Hematopoietic multipotent progenitor cell treated with erythropoietin and hydrocortisone succinate and interleukin-3 and kit ligand, for 17 days (in vitro differentiated cells): ENCODE measurements at regions not wholly inside any gene's neighbourhood (a gene's known extent, or its start where the extent isn't known, plus 50 kb on each side); places are given as distances from the start of the nearest gene placed in this dataset.
"Not testable (repeated sequence)": the region's sequence is repeated elsewhere in the genome, so short reads cannot be mapped to it uniquely, and the experiment has no call there.

Experiments used
- DNase-seq: peaks from one replicate; pipeline ENCODE4 v3.0.0-alpha.2; 2015; ENCODE audit warnings: low spot score

DNA sequence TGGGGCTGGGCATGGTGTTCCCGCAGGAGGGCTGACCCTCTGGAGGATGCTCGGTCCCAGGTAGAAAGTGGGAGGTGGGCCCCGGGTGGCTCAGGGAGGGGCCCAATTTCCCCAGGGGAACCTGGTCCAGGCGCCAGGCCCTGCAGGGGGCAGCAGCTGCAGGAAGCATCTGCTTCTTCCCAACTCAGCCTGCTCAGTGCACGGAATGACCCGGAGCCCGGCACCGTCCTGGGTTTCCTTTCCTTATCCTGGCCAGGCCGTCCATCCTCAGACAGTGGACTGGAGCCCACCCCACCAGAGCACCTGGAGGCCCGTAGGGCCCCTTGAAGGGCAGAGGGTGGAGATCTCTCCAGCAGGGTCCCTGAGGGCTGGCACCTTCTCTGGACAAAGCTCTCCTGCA, 111.0 kb downstream of the TMEM121 start:
- not testable (repeated sequence) for DNase-seq

DNA sequence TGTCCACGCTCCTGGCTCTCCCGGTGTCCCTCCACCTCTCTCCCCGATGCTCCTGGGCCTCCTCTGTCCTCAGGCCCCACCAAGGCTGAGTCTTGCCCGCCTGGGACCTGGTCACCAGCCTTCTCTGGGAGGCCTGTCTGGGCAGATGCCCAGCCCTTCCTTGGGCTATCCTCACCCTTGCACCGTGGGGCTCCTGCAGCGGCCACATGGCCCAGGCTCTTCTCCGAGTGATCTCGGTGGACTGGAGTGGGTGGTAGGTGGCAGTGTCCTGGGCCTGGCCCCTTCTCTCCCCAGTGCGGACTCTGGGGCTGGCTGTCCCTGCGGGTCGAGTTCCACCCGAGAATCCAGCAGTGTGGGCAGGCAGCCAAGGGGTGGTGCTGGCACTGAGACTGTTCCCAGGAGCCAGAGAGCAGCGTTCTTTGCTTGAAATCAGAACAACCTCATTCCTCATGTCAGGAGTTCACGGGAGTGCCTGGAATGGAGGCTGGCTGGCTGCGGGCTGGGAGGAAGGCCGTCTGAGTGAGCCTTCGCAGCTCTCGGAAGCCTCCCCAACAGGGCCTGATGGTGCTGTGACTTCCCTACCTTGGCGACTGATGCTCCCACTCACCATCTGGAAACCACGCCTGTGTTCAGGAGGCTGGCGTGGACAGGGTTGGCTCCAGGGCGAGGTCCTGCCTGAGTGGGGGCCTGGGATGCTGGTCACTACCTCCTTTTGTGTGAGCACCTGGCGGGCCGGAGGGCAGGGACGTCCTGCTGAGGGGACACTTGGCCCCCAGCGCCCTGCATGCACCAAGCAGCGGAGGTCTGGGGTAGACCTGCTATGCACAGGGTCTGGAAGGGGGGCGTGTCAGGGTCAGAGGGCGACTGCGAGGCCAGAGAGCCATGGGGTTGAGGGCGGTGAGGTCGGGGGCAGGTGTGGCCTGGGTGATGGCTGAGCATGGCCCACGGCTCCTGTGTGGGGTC, 113.9 kb downstream of the TMEM121 start:
- DNase-seq: not testable (repeated sequence)

DNA sequence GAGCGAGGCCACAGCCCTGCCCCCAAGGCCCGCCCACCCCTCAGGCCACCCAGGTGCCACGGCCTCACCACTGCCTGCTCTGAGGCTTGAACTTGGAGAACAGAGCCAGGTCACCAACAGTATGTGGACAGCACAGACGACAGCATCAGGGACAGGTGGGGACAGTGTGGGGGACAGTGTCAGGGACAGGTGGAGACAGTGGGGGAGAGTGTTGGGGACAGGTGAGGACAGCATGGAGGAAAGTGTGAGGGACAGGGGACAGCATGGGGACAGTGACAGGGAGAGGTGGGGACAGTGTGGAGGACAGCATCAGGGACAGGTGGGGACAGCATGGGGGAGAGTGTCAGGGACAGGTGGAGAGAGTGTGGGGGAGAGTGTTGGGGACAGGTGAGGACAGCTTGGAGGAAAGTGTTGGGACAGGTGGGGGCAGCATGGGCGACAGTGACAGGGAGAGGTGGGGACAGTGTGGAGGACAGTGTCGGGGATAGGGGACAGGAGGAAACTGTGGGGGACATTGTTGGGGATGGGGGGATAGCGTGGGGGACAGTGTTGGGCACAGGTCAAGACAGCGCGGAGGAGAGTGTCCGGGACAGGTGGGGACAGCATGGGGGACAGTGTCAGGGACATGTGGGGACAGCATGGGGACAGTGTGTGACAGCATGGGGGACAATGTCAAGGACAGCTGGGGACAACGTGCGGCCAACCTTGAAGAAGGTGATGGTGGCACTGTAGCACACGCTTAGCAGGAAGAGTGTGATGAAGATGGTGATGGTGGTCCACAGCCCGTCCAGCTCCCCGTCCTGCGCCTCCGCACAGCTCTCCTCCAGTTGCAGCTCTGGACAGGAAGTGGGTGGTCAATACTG, 114.9 kb downstream of the TMEM121 start:
- no peak for DNase-seq

DNA sequence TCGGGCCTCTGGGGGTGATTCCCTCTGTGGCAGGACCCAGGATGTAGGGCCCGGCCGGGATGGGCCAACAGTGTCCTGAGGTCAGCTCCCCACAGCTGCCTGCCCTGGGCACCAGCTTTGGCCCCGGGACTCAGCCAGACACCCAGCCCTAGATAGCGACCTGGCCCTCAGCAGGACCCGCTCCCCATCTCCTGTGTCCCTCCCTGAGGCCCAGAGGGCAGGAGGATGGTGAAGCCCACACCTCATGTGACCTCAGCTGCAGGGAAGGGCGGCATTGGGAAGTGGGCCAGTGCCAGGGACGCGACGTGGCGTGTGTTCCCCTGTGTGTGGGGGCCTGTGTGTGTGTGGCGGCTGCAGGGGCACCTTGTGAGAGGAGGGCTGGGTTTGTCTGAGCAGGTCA, 115.6 kb downstream of the TMEM121 start:
- DNase-seq: not testable (repeated sequence)

DNA sequence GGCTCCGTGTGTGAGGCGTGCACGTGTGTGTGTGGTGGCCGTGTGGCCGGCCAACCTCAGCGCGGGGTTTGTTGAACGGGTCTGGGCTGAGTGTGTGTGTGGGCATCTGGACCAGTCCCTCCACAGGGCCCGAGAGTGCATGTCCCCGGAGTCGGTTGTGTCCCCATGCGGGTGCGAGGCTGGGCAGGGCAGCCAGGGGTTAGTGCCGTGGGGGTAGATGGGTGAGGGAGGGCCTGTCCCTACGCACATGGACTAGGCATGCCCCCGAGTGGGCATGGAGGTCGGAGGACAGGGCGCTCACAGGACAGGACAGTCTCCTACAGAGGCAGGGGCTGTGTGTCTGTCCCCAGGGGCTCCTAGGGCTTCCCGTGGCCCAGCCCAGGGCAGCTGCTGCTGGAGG, 116.1 kb downstream of the TMEM121 start:
- DNase-seq: not testable (repeated sequence)

DNA sequence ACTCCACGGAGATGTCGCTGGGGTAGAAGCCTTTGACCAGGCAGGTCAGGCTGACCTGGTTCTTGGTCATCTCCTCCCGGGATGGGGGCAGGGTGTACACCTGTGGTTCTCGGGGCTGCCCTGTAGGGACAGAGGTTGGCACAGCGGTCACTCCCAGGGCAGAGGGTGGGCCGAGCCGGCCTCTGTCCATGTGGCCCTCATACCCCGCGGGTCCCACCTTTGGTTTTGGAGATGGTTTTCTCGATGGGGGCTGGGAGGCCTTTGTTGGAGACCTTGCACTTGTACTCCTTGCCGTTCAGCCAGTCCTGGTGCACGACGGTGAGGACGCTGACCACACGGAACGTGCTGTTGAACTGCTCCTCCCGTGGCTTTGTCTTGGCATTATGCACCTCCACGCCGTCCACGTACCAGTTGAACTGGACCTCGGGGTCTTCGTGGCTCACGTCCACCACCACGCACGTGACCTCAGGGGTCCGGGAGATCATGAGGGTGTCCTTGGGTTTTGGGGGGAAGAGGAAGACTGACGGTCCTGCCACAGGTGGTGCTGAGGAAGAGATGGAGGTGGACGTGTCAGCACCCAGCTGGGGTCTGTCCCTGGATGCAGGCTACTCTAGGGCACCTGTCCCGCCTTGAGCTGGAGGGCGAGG, 117.1 kb downstream of the TMEM121 start:
- not testable (repeated sequence) for DNase-seq

DNA sequence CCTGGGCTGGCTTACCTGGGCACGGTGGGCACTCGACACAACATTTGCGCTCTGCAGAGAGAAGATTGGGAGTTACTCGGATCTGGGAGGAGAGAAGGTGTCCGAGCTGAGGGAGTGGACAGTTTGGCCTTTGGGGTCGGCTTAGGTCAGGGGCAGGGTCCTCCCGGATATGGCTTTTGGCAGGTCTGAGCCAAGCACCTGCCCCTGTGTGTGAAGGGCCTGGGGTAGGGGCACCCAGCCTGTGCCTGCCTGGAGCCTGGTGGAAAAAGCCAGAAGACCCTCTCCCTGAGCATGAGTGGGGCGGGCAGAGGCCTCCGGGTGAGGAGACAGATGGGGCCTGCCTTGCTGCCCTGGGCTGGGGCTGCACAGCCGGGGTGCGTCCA, 117.7 kb downstream of the TMEM121 start:
- not testable (repeated sequence) for DNase-seq

DNA sequence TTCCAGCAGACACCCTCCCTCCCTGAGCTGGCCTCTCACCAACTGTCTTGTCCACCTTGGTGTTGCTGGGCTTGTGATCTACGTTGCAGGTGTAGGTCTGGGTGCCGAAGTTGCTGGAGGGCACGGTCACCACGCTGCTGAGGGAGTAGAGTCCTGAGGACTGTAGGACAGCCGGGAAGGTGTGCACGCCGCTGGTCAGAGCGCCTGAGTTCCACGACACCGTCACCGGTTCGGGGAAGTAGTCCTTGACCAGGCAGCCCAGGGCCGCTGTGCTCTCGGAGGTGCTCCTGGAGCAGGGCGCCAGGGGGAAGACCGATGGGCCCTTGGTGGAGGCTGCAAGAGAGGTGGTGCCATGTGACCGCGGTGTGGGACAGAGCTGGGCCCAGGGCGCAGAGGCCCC, 118.1 kb downstream of the TMEM121 start:
- not testable (repeated sequence) for DNase-seq

DNA sequence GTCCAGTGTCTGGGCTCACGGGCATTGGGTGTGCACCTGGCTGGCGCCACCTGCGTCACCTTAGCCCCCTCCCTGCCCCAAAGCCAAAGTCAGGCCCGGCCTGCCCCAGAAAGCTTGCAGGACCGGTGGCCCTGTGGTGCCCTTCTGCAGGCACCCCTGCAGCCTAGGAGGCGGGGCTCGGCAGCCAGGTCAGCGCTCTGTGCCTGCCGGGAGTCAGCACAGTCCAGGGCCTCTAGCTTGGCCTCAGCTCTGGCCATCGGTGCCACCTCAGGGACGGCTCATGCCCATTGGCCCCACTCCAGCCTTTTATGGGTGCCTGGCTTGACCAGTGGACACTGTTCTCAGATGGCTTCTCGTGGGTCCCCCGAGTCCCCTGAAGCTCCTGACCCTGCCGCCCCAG, 118.5 kb downstream of the TMEM121 start:
- not testable (repeated sequence) for DNase-seq

DNA sequence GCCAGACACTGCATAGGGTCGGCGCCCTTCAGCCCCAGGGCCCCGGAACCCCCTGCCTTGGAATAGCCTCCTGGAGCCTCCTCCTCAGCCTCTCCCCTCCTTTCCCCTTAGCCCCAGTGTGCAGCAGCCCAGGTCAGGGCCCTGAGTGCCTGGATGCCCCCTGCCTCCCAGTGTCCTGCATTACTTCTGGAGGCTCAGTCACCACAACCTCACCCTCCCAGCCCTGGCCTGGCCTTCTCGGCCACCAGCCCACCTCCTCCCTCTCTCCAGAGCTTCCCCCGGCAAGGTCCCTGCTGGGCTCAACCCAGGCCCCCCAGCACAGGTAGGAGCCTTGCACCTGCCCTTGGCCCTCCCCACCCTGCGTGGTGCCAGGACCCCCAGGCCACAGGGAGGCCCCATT, 119.0 kb downstream of the TMEM121 start:
- not testable (repeated sequence) for DNase-seq

DNA sequence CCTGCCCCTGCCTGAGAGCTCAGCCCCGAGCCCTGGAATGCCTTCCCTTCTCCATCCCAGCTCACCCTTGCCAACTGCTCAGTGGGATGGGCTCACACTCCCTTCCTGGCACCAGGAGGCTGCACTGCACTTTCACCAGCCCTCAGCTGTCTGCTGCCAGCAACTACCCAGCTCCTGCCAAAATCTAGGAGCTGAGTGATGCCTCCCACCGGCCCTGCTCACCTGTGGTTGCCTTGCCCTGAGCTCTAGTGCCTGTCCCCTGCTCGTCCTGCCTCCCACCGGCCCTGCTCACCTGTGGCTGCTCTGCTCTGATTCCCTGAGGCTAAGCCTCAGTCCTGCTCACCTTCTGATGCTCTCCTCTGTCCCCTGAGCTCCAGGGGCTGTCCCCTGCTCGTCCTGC, 119.8 kb downstream of the TMEM121 start:
- no peak for DNase-seq

DNA sequence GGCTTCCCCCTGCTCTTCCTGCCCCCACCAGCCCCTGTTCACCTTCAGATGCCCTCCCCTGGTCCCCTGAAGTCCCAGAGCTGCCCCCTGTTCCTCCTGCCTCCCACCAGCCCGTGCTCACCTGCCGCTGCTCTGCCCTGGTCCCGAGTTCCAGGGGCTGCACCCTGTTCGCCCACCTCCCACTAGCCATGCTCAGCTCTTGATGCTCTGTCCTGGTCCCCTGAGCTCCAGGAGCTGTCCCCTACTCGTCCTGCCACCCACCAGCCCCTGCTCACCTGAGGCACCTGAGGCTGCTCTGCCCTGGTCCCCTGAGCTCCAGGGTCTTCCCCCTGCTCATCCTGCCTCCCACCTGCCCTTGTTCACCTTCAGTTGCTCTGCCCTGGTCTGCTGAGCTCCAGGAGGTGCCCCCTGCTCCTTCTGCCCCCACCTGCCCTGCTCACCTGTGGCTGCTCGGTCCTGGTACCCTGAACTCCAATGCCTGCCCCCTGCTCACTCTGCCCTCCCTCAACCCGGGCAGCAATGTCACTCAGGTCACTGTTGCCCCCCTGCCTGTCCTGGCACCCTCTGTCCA, 120.4 kb downstream of the TMEM121 start:
- not testable (repeated sequence) for DNase-seq

DNA sequence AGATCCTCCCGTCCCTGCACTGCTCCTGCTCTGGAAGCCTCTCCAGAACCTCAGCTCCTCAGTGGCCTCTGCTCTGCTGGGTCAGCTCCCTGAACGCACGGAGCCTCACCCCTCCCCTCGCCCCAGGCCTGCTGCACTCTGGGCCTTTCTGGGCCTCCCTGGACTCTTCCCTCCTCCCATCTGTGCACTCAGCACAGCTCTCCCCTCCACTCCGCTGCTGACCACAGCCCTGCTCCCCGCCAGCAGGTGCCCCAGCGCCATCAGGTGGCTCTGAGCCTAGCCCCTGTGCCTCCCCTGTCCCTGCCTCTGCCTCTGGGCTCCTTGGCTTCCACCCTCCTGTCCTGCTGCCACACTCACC, 121.0 kb downstream of the TMEM121 start:
- not testable (repeated sequence) for DNase-seq

DNA sequence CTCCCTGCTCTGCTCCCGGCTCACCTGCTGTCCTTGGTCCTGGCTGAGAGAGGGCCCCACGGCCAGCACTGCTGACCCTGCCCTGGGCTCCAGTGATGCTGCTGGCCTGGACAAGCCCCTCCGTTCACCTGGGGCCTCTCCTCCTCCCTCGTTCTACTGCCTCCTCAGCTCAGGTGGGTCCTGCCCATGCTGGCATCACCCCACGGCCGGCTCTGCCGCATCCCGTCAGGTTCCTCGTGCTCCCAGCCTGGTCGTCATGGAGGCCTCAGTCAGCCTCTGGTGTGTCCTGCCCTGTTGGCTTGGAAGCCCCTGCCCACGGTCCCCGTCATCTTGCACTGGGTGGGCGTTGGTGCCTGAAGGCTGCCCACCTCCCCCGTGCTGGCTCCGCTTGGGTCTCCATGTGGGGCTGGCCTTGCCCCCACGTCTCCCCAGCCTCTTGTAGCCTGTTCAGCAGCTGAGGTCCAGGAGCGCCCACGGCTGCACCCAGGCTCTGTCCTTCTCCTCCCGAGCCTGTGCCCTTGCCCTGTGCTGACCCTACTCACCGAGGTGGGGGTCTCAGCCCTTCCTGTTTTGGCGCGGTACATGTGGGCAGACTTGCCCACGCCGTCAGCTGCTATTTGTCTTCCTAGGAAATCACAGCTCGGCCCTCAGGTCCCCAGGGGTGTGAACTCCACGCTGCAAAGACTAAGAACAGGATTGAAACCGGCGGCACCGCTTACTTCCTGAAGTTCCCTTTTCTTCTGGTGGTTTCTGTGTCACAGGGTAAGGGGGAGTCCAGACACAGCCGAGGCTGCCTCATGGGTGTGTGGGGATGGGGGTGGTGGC, 121.6 kb downstream of the TMEM121 start:
- no peak for DNase-seq

DNA sequence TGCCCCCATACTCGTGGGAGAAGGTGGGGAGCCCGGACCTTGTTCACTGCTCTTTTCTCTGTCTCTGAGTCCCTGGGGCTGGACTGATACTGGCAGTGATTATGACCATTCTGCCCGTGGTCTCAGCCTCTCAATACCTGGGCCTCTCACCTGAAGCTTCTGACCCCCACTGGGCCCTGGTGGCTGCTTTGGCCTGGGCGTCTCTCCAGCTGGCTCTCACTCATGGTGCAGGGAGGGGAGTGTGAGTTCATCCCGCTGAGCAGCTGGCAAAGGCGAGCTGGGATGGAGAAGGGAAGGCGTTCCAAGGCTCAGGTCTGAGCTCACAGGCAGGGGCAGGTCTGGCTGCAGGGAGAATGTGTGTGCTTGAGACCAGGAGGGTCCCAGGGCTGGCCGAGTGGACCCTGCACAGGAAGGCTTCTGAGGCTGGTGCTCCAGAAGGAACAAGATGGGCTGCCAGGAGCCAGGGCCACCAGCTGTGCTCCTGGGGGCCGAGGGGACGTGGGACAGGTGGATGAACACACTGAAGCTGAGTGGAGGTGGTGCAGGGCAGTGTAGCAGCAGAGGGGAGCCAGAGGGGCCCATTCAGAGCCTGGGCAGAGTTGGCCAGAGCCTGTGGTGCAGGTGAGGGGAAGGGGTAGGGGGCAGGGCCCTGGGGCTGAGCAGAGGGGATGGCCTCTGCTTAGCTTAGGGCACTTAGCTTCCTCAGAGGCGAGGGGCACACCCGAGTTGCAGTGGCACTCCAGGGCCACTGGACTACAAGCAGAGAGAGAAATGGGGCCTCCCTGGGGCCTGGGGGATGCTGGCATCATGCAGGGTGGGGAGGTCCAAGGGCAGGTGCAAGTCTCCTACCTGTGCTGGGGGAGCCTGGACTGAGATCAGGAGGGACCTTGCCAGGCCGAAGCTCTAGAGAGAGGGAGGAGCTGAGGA, 122.5 kb downstream of the TMEM121 start:
- not testable (repeated sequence) for DNase-seq

DNA sequence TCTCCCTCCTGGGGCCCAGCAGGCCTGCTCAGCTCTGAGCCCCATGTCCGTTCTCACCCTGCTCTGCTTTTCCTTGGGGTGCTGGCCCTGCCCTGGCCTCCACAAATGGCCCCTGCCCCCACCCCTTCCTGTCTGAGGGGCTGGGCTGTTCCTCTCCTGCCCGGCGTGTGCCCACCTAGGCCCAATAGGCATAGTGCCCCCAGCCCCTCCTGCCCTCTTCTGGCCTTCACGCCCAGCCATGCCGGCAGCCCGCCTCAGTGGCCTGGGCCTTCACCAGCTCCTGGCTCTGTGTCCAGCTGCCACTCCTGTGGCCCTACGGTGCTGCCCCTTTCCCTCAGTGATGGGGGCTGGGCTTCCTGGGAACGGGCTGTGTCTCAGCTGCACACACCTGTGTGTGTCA, 125.9 kb downstream of the TMEM121 start:
- not testable (repeated sequence) for DNase-seq

DNA sequence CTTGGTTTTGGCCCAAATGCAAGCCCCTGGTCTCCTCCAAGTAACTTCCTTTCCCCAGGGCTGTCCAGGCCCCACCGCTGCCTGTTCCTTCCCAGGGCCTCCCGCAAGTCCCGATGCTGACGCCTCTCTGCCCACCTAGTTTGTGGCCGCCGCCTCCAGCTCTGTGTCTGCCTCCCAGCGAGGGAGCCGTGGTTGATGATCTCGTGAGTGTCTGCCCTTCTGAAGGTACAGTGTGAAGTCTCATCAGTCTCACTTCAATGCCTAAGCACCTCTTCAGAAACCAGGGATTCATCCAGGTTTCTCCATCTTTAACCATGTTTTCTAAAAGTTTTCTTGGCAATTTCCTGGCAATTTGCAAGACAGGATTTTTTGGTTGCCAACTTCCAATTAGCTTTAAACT, 127.5 kb downstream of the TMEM121 start:
- not testable (repeated sequence) for DNase-seq

DNA sequence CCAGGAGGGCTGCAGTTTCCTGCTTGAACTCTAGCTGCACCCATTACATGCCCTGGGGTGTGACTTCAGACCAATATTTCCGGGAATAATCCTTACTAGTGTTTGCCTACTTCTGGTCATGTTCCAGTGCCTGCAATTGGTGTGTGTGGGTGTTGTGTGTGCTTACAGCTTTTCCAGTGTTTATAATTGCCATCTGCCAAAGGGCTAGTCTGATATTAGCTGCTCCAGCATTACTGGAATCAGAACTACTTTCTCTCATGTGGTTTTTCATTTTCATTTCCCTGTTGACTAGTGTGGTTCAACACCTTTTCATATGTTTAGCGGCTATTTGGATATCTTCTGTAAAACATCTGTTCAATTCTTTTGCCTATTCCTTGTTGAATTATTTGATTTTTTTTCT, 132.9 kb downstream of the TMEM121 start:
- DNase-seq: not testable (repeated sequence)

DNA sequence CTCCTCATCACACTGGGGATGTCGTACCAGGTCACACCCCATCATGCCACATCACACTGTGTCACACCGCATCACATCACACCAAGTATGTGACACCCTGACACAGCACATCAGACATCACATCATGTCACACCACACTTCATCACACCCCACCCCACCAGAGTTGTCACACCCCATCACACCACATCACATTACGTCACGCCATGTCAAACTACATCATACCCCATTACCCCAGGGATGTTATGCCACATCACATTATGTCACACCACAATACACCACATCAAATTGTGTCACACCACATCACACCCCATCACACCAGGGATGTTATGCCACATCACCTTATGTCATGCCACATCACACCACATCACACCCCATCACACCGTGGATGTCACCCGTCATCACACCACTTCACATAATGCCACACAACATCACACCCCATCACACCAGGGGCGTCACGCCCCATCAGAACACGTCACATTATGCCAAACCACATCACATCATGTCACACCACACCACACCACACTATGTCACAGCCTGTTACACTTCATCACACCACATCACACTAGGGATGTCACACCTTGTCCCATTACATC, 133.6 kb downstream of the TMEM121 start:
- no peak for DNase-seq
